HL-60 (cell line): ENCODE measurements at regions not wholly inside any gene's neighbourhood (a gene's known extent, or its start where the extent isn't known, plus 50 kb on each side); places are given as distances from the start of the nearest gene placed in this dataset.

Experiments used
- GABPA ChIP-seq: IDR thresholded peaks from 2 replicates; pipeline ENCODE4 v1.6.1; 2012; ENCODE audit warnings: low read depth
- POLR2AphosphoS5 ChIP-seq: IDR thresholded peaks from 2 replicates; pipeline ENCODE4 v1.6.1; 2012; ENCODE audit warnings: low read depth
- TF ChIP-seq, protein P1 (sequence below): IDR thresholded peaks from one replicate; pipeline ENCODE4 v1.5.1; 2011; ENCODE audit warnings: low read length, control low read depth, inconsistent platforms; ENCODE audit not compliant: insufficient read depth

DNA sequence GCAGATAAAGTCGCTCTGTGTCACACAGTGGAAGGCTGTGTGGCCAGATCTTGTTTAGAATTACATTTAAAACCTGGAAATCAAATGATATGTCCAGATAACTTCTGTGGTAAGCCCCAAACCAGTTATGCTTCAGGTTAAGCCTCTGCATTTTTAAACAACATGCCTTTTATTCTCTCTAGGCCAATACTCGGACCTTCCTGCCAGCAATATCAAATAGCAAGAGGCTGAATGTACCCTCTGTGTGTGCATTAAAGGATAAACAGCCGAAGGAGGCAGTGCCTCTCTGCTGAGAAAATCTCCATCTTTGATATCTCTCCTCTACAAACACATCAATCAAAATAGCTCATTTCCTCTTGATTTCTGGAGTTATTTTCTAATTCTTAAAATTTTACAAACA, 67.1 kb upstream of the TMEM260 start:
- TF ChIP-seq, protein P1, sequence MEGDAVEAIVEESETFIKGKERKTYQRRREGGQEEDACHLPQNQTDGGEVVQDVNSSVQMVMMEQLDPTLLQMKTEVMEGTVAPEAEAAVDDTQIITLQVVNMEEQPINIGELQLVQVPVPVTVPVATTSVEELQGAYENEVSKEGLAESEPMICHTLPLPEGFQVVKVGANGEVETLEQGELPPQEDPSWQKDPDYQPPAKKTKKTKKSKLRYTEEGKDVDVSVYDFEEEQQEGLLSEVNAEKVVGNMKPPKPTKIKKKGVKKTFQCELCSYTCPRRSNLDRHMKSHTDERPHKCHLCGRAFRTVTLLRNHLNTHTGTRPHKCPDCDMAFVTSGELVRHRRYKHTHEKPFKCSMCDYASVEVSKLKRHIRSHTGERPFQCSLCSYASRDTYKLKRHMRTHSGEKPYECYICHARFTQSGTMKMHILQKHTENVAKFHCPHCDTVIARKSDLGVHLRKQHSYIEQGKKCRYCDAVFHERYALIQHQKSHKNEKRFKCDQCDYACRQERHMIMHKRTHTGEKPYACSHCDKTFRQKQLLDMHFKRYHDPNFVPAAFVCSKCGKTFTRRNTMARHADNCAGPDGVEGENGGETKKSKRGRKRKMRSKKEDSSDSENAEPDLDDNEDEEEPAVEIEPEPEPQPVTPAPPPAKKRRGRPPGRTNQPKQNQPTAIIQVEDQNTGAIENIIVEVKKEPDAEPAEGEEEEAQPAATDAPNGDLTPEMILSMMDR = no peak
- TF ChIP-seq GABPA (no peak), POLR2AphosphoS5 (no peak)
